Gastrocnemius medialis (tissue), 4 donors: ENCODE measurements at regions not wholly inside any gene's neighbourhood (a gene's known extent, or its start where the extent isn't known, plus 50 kb on each side); places are given as distances from the start of the nearest gene placed in this dataset.

ENCODE experiments used
- ATAC-seq, 2 donors: fragments of 150-250 bp; one replicate each; pipeline ENCODE4 v1.9.1; 2016
- DNase-seq, 2 donors: peaks; one replicate each; pipeline ENCODE4 v3.0.0-alpha.2; 2019
- H3K27ac ChIP-seq, 4 donors: fragments of 200-600 bp; sonication (generic); 1 replicate in 1 of 4; 2 replicates in 3 of 4; pipeline ENCODE4 v1.5.1; 2016 to 2018; ENCODE audit warnings: mild to moderate bottlenecking in 2 of 4, moderate library complexity in 1 of 4
- H3K27me3 ChIP-seq, 3 donors: fragments of 200-600 bp; sonication (generic) in 2 of 3; 1 replicate in 1 of 3; 2 replicates in 2 of 3; pipeline versions ENCODE4 v1.5.1 to v1.6.0; 2016 to 2019; ENCODE audit warnings: mild to moderate bottlenecking in 1 of 3, moderate library complexity in 1 of 3
- H3K36me3 ChIP-seq, 2 donors: fragments of 200-600 bp; sonication (generic) in 1 of 2; one replicate each; pipeline ENCODE4 v1.5.1; 2017 to 2018
- H3K4me1 ChIP-seq, 2 donors: fragments of 200-600 bp; sonication (generic) in 1 of 2; one replicate each; pipeline ENCODE4 v1.5.1; 2016 to 2017; ENCODE audit warnings: mild to moderate bottlenecking in 2 of 2
- H3K4me3 ChIP-seq, 4 donors: fragments of 200-600 bp; sonication (generic) in 3 of 4; 1 replicate in 1 of 4; 2 replicates in 3 of 4; pipeline ENCODE4 v1.5.1; 2016 to 2019; ENCODE audit warnings: mild to moderate bottlenecking in 2 of 4
- H3K9me3 ChIP-seq, 3 donors: fragments of 200-600 bp; sonication (generic) in 2 of 3; 1 replicate in 1 of 3; 2 replicates in 2 of 3; pipeline ENCODE4 v1.5.1; 2016 to 2019
- POLR2A ChIP-seq, 2 donors: fragments of 450-650 bp; IDR thresholded peaks; one replicate each; pipeline ENCODE4 v1.6.1; 2017; ENCODE audit warnings: antibody characterized with exemption in 2 of 2, mild to moderate bottlenecking in 2 of 2, moderate library complexity in 2 of 2
- in situ Hi-C, 4 donors: fragments of 200-750 bp; cut with MboI; loops; one replicate each; pipeline versions ENCODE4 v1.15.0 to v1.8.0; 2017; ENCODE audit warnings: low sequenced_read_pairs in 4 of 4
- intact Hi-C: fragments of 100-400 bp; cut with DNase I; formaldehyde crosslinking; loops from one replicate; pipeline ENCODE4 v1.15.1; 2023; ENCODE audit warnings: low total_unique reads
- TF ChIP-seq, protein P1 (sequence below), 5 experiments: fragments of 450-650 bp in 3 of 5; fragments of 200-600 bp in 2 of 5; sonication (generic) in 2 of 5; IDR thresholded peaks in 4 of 5; conservative IDR thresholded peaks in 1 of 5; 1 replicate in 4 of 5; 2 replicates in 1 of 5; pipeline ENCODE4 v1.5.1; 2016 to 2019; ENCODE audit warnings: antibody characterized with exemption in 5 of 5, mild to moderate bottlenecking in 3 of 5, moderate library complexity in 3 of 5

DNA sequence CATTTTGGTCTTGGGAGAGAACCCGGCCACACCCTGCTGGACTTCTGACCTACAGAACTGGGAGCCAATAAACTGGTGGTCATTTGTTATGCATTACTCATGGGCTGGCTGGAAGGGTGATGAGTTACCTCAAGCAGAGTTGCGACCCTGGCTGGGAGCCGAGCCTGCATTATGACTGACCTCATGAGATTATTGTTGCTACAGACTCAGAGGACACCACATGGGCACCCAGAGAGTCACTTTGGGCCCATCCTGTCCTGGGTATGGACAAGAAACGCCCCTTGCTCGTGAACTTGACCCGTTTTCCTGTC, 531.7 kb downstream of the TBC1D22A start:
- ATAC-seq (peak in 1 of 2 donors; percentile 55), DNase-seq (peak in 1 of 2 donors; percentile 57)
- in situ Hi-C loops (no loop called here), intact Hi-C loops (no loop called here)
- Histone ChIP-seq H3K27me3 (peaks cover 0 to 3% (median 0%) of the 10 kb centered on the region in 3 donors), H3K36me3 (no peaks in the 10 kb centered on the region), H3K9me3 (no peaks in the 10 kb centered on the region), H3K4me1 (no peaks in the 10 kb centered on the region), H3K4me3 (no peak overlapping the region), H3K27ac (no peak overlapping the region)
- no peak for TF ChIP-seq POLR2A (IDR thresholded peaks at IDR 0.05)
- TF ChIP-seq, protein P1, sequence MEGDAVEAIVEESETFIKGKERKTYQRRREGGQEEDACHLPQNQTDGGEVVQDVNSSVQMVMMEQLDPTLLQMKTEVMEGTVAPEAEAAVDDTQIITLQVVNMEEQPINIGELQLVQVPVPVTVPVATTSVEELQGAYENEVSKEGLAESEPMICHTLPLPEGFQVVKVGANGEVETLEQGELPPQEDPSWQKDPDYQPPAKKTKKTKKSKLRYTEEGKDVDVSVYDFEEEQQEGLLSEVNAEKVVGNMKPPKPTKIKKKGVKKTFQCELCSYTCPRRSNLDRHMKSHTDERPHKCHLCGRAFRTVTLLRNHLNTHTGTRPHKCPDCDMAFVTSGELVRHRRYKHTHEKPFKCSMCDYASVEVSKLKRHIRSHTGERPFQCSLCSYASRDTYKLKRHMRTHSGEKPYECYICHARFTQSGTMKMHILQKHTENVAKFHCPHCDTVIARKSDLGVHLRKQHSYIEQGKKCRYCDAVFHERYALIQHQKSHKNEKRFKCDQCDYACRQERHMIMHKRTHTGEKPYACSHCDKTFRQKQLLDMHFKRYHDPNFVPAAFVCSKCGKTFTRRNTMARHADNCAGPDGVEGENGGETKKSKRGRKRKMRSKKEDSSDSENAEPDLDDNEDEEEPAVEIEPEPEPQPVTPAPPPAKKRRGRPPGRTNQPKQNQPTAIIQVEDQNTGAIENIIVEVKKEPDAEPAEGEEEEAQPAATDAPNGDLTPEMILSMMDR (IDR thresholded peaks at IDR 0.05 in 4 of 5, conservative IDR thresholded peaks at IDR 0.05 in 1 of 5), result no peak

DNA sequence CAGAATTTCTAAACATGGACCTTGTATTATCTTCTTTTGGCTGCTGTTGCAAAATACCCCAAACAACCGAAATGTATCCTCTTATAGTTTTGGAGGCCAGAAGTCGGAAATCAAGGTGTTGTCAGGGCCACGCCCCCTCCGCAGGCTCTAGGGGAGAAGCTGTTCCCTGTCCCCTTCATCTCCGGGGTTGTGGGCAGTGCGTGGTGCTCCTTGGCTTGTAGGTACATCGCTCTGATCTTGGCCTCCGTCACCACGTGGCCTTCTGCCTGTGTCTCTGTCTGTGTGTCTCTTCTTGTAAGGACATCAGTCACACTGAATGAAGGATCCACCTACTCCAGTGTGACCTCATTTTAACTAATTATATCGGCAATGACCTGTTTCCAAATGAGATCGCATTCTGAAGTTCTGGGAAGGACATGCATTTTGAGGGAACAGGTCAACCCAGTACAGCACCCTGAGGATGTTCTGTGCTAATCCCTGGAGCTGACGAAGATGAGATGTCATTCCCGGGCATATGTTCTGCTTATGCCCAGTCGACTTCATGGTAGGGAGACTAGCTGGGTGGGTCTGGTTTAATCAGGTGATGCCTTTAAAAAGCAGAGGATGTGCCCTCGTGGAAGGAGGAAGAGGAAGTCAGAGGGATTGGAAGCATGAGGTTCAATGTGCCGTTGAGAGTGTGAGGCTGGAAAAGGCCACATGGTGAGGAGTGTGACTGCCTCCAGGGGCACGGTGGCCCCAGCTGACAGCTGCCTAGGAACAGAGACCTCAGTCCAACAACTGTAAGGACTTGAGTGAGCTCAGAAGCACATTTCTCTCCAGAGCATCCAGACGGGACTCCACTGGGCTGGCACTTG, 531.1 kb downstream of the TBC1D22A start:
- in situ Hi-C loops (no loop called here), intact Hi-C loops (no loop called here)
- Histone ChIP-seq H3K4me3 (no peak overlapping the region), H3K9me3 (no peaks in the 10 kb centered on the region), H3K27me3 (peaks cover 0 to 3% (median 0%) of the 10 kb centered on the region in 3 donors), H3K27ac (no peak overlapping the region), H3K4me1 (no peaks in the 10 kb centered on the region), H3K36me3 (no peaks in the 10 kb centered on the region)
- DNase-seq (no peak), ATAC-seq (no peak)
- TF ChIP-seq POLR2A (IDR thresholded peaks at IDR 0.05), result no peak
- TF ChIP-seq, protein P1 (IDR thresholded peaks at IDR 0.05 in 4 of 5, conservative IDR thresholded peaks at IDR 0.05 in 1 of 5), result no peak

DNA sequence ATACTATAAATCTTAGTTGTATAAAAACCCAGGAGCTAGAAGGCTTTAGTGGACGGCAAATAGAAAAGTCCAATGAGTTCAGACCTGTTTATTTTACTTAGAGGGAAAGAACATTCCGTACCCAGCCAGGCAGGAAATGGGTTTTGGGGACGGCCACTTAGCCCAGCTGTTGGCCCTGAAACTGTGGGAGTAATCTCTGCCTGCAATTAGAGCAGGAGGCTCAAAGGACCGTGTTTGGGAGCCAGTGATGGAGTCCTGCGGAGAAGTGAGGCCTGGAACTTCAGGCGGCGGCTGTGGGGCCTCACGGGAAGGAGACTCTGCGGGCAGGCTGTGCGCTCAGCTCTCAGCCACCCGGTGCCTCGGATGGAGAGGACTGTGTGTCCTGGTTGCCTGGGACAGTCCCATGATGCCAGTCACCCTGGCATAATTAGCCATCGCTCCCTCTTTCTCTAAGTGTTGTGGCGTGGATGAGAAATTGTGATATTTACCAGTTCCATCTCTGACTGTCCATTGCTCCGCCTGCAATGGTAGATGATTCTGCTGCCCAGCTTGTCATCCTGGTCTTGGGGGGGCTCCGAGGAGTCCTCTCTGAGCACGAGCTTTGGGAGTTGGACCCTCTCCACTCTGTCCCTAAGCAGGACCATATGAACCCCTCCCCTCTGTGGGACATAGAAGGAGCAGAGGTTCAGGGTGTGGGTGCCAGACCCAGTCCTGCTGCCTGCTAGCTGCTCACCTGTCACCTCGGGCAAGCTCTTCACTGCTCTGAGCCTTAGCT, 530.3 kb downstream of the TBC1D22A start:
- intact Hi-C loops, result no loop called here
- in situ Hi-C loops, result no loop called here
- TF ChIP-seq POLR2A (IDR thresholded peaks at IDR 0.05), result no peak
- TF ChIP-seq, protein P1 (IDR thresholded peaks at IDR 0.05 in 4 of 5, conservative IDR thresholded peaks at IDR 0.05 in 1 of 5), result no peak
- DNase-seq, result peak in 1 of 2 donors; percentile 22
- H3K27ac ChIP-seq, result no peak overlapping the region
- ATAC-seq, result peak; percentile 58 to 61
- no peaks in the 10 kb centered on the region for H3K9me3 ChIP-seq
- no peaks in the 10 kb centered on the region for H3K36me3 ChIP-seq
- H3K27me3 ChIP-seq, result peaks cover 0 to 3% (median 0%) of the 10 kb centered on the region in 3 donors
- H3K4me1 ChIP-seq, result no peaks in the 10 kb centered on the region
- no peak overlapping the region for H3K4me3 ChIP-seq

DNA sequence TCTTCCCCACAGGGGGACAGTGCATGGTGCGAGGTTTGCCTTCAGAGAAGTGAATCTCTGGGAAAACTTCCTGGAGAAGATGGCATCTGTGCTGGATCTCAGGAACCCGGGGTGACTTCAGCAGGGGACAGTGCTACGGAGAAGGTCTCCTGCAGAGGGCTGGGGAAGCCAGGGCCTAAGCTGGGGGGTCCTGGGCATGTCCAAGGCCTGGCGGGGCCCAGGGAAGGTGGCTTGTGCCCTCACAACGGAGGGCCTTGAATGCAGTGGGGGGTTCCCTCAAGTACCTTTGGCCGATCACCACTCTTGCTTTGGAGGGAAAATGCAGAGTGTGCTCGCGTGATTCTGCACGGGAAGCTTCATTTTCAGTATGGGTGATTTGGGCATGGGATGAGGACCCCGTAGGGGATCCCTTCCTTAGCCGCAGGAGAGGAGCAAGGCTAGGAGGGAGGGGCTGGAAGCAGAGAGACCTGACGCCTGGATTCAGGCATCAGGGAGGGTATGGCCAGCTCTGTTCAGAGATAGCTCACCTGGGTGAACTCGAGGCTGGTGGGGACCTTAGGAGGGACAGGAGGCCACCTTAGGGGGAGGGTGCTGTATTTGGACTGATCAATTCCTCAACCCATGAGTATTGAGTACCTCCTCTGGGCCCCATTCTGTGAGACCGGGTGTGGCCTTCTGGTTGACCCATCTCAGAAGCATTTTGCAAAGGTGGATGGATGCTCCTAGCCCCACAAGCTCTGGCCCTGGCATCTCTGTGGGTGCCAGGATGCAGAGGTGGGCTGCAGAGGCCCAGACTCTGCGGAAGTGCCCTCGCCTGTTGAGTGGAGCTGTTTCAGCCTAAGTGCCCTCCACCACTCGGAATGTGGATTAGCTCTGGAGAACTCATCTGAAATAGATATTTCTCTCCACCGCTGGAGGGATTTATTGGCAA, 529.4 kb downstream of the TBC1D22A start:
- H3K9me3 ChIP-seq, result no peaks in the 10 kb centered on the region
- no peak overlapping the region for H3K27ac ChIP-seq
- ATAC-seq (no peak), DNase-seq (no peak)
- TF ChIP-seq POLR2A (IDR thresholded peaks at IDR 0.05), result no peak
- TF ChIP-seq, protein P1 (IDR thresholded peaks at IDR 0.05 in 4 of 5, conservative IDR thresholded peaks at IDR 0.05 in 1 of 5), result no peak
- no peaks in the 10 kb centered on the region for H3K36me3 ChIP-seq
- no peaks in the 10 kb centered on the region for H3K4me1 ChIP-seq
- H3K4me3 ChIP-seq, result no peak overlapping the region
- in situ Hi-C loops, result no loop called here
- intact Hi-C loops, result no loop called here
- H3K27me3 ChIP-seq, result peaks cover 0 to 3% (median 0%) of the 10 kb centered on the region in 3 donors
